Peyer's patch (tissue), 4 donors: ENCODE measurements at regions not wholly inside any gene's neighbourhood (a gene's known extent, or its start where the extent isn't known, plus 50 kb on each side); places are given as distances from the start of the nearest gene placed in this dataset.

Experiments used
- POLR2A ChIP-seq, 2 donors: fragments of 450-650 bp; IDR thresholded peaks; one replicate each; pipeline ENCODE4 v1.5.1; 2017; ENCODE audit warnings: antibody characterized with exemption in 2 of 2, mild to moderate bottlenecking in 2 of 2, moderate library complexity in 2 of 2
- TF ChIP-seq, protein P1 (sequence below), 6 experiments: fragments of 450-650 bp in 4 of 6; fragments of 200-600 bp in 2 of 6; sonication (generic) in 1 of 6; IDR thresholded peaks; one replicate each; pipeline ENCODE4 v1.5.1; 2017 to 2019; ENCODE audit warnings: antibody characterized with exemption in 6 of 6, mild to moderate bottlenecking in 3 of 6, moderate library complexity in 1 of 6

GRCh38 chr10:125605167-125605566 lies 77.8 kb downstream of the TEX36 start:
- TF ChIP-seq, protein P1, sequence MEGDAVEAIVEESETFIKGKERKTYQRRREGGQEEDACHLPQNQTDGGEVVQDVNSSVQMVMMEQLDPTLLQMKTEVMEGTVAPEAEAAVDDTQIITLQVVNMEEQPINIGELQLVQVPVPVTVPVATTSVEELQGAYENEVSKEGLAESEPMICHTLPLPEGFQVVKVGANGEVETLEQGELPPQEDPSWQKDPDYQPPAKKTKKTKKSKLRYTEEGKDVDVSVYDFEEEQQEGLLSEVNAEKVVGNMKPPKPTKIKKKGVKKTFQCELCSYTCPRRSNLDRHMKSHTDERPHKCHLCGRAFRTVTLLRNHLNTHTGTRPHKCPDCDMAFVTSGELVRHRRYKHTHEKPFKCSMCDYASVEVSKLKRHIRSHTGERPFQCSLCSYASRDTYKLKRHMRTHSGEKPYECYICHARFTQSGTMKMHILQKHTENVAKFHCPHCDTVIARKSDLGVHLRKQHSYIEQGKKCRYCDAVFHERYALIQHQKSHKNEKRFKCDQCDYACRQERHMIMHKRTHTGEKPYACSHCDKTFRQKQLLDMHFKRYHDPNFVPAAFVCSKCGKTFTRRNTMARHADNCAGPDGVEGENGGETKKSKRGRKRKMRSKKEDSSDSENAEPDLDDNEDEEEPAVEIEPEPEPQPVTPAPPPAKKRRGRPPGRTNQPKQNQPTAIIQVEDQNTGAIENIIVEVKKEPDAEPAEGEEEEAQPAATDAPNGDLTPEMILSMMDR (IDR thresholded peaks at IDR 0.05) = no peak
- no peak for TF ChIP-seq POLR2A (IDR thresholded peaks at IDR 0.05)
